GM12892 (cell line): ENCODE measurements at regions not wholly inside any gene's neighbourhood (a gene's known extent, or its start where the extent isn't known, plus 50 kb on each side); places are given as distances from the start of the nearest gene placed in this dataset.

Experiments
- POLR2A ChIP-seq: IDR thresholded peaks from 2 replicates; pipeline ENCODE4 v1.6.1; 2011; ENCODE audit warnings: low read depth, low read length, control low read depth
- POLR2AphosphoS5 ChIP-seq: IDR thresholded peaks from 2 replicates; pipeline ENCODE4 v1.6.1; 2011; ENCODE audit warnings: low read depth, low read length, control low read depth

DNA sequence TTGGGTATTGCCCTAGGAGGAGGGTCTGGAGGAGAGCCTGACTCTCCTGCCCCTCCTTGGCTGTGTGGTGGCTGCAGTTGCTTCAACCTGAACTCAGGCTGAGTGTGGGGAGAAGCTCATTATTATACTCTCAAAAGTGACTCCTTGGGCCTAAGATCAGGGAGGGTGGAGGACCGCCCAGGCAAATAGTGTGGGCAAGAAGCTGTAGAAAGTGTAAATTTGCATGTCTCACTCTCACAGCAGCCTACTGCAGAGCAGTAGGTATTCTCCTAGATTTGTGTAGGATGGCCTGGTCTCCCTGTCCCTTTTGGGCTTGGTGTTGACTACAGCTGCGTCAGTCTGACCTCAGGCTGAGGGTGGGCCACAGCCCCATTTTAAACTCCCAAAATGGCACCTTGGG, 156.1 kb downstream of the ZNF330 start:
- TF ChIP-seq POLR2A (no peak), POLR2AphosphoS5 (no peak)
